HG02571 (cell line): ENCODE measurements at regions not wholly inside any gene's neighbourhood (a gene's known extent, or its start where the extent isn't known, plus 50 kb on each side); places are given as distances from the start of the nearest gene placed in this dataset.
"Not testable (repeated sequence)": the region's sequence is repeated elsewhere in the genome, so short reads cannot be mapped to it uniquely, and the experiment has no call there.

Experiments
- ATAC-seq: cut with Tn5 transposase; IDR thresholded peaks from one replicate; pipeline ENCODE4 v1.9.1; 2021; ENCODE audit warnings: mild to moderate bottlenecking, moderate library complexity; ENCODE audit not compliant: unreplicated experiment

- no peak for ATAC-seq
Observed at GRCh38 chr2:7368211-7368610, 451.0 kb downstream of the RNF144A start.

- ATAC-seq, result no peak
Observed at GRCh38 chr2:7373156-7373555, 455.9 kb downstream of the RNF144A start.

GRCh38 chr2:7375901-7376300 is 458.7 kb downstream of the RNF144A start:
- no peak for ATAC-seq

- ATAC-seq, result no peak
Observed at GRCh38 chr2:7377916-7378569, 460.8 kb downstream of the RNF144A start.

- ATAC-seq, result no peak
Observed at GRCh38 chr2:7378591-7378990, 461.4 kb downstream of the RNF144A start.

- ATAC-seq, result no peak
Observed at GRCh38 chr2:7379799-7380198, 462.6 kb downstream of the RNF144A start.

- no peak for ATAC-seq
Observed at GRCh38 chr2:7384773-7385349, 467.6 kb downstream of the RNF144A start.

GRCh38 chr2:7390311-7390710 is 473.1 kb downstream of the RNF144A start:
- ATAC-seq, result not testable (repeated sequence)

- ATAC-seq, result no peak
Observed at GRCh38 chr2:7392076-7392787, 475.0 kb downstream of the RNF144A start.

- ATAC-seq, result no peak
Observed at GRCh38 chr2:7394195-7394594, 477.0 kb downstream of the RNF144A start.

GRCh38 chr2:7400628-7401027 is 483.4 kb downstream of the RNF144A start:
- no peak for ATAC-seq

GRCh38 chr2:7403092-7403775 is 486.0 kb downstream of the RNF144A start:
- ATAC-seq, result no peak

GRCh38 chr2:7405861-7406715 is 488.9 kb downstream of the RNF144A start:
- ATAC-seq, result no peak

- no peak for ATAC-seq
Observed at GRCh38 chr2:7407001-7407400, 489.8 kb downstream of the RNF144A start.

GRCh38 chr2:7407906-7408680 is 490.9 kb downstream of the RNF144A start:
- no peak for ATAC-seq

GRCh38 chr2:7411691-7412090 is 494.5 kb downstream of the RNF144A start:
- no peak for ATAC-seq

- no peak for ATAC-seq
Observed at GRCh38 chr2:7417845-7418742, 500.9 kb downstream of the RNF144A start.

- ATAC-seq, result no peak
Observed at GRCh38 chr2:7419186-7419585, 502.0 kb downstream of the RNF144A start.

- ATAC-seq, result no peak
Observed at GRCh38 chr2:7419814-7420311, 502.7 kb downstream of the RNF144A start.
